H1 (cell line): ENCODE measurements at regions not wholly inside any gene's neighbourhood (a gene's known extent, or its start where the extent isn't known, plus 50 kb on each side); places are given as distances from the start of the nearest gene placed in this dataset.

ENCODE experiments used
- CTCF ChIA-PET: fragments of 300-600 bp; sonication (Branson Sonifier 250); formaldehyde crosslinking; loops from one replicate; lab custom pipeline; 2021; ENCODE audit not compliant: partially characterized antibody; lab: Charles Lee
- POLR2A ChIA-PET: fragments of 300-600 bp; sonication (Branson Sonifier 250); formaldehyde crosslinking; loops from one replicate; lab custom pipeline; 2021; ENCODE audit warnings: inconsistent platforms; ENCODE audit not compliant: partially characterized antibody; lab: Charles Lee
- DNase-seq, 2 experiments: peaks; one replicate each; pipeline versions ENCODE4 v3.0.0 to v3.0.0-alpha.2; 2010 to 2022; ENCODE audit warnings: low spot score in 2 of 2, low read depth in 1 of 2, mixed read lengths in 1 of 2
- FAIRE-seq: peaks from 2 replicates; lab custom pipeline; 2011; peaks lifted over from hg19 to GRCh38; lab: Jason Lieb, UNC
- H2AFZ ChIP-seq: 2 replicates; pipeline ENCODE4 v1.8.1; 2012; ENCODE audit warnings: low read length, inconsistent platforms
- H2AK5ac ChIP-seq: 2 replicates; pipeline ENCODE4 v1.6.1; 2013; ENCODE audit warnings: low read depth, low read length
- H2BK120ac ChIP-seq: replicated peaks from 2 replicates; pipeline ENCODE3; 2013; ENCODE audit warnings: low read depth, low read length, inconsistent platforms
- H2BK12ac ChIP-seq: 2 replicates; pipeline ENCODE4 v1.6.1; 2013; ENCODE audit warnings: low read depth, low read length
- H2BK15ac ChIP-seq: 2 replicates; pipeline ENCODE4 v1.6.1; 2013; ENCODE audit warnings: low read length
- H2BK20ac ChIP-seq: 2 replicates; pipeline ENCODE4 v1.6.1; 2013; ENCODE audit warnings: low read length
- H2BK5ac ChIP-seq: 2 replicates; pipeline ENCODE4 v1.6.1; 2013; ENCODE audit warnings: low read depth, low read length
- H3K14ac ChIP-seq: 2 replicates; pipeline ENCODE4 v1.6.1; 2013; ENCODE audit warnings: inconsistent platforms; ENCODE audit not compliant: insufficient read length
- H3K18ac ChIP-seq: 2 replicates; pipeline ENCODE4 v1.6.1; 2013; ENCODE audit warnings: low read length; ENCODE audit errors: extremely low read depth
- H3K23ac ChIP-seq: 2 replicates; pipeline ENCODE4 v1.6.1; 2013; ENCODE audit warnings: inconsistent platforms; ENCODE audit not compliant: insufficient read length
- H3K23me2 ChIP-seq: 2 replicates; pipeline ENCODE4 v1.6.1; 2013; ENCODE audit warnings: low read depth, low read length
- H3K27ac ChIP-seq: 2 replicates; pipeline ENCODE4 v1.6.1; 2011; ENCODE audit warnings: low read depth, low read length, inconsistent platforms
- H3K27me3 ChIP-seq, 4 experiments: replicated peaks in 1 of 4; 1 replicate in 1 of 4; 2 replicates in 3 of 4; pipeline versions ENCODE4 v1.6.1 to v1.8.1; 2011 to 2013; ENCODE audit warnings: low read length in 3 of 4, mild to moderate bottlenecking in 3 of 4, inconsistent platforms in 2 of 4, mixed read lengths in 2 of 4, moderate library complexity in 1 of 4; ENCODE audit not compliant: control insufficient read depth in 3 of 4, insufficient read depth in 3 of 4; ENCODE audit errors: extremely low read depth in 1 of 4
- H3K36me3 ChIP-seq, 4 experiments: 2 replicates each; pipeline versions ENCODE4 v1.6.1 to v1.8.1; 2011 to 2013; ENCODE audit warnings: mild to moderate bottlenecking in 4 of 4, low read length in 3 of 4, moderate library complexity in 2 of 4, control low read depth in 1 of 4, inconsistent platforms in 1 of 4; ENCODE audit not compliant: insufficient read depth in 4 of 4, control insufficient read depth in 2 of 4
- H3K4ac ChIP-seq: replicated peaks from 2 replicates; pipeline ENCODE3; 2013; ENCODE audit warnings: low read length, low read depth, mixed read lengths, inconsistent platforms; ENCODE audit not compliant: insufficient read length
- H3K4me1 ChIP-seq, 4 experiments: replicated peaks in 1 of 4; 1 replicate in 1 of 4; 2 replicates in 3 of 4; pipeline versions ENCODE4 v1.6.1 to v1.8.1; 2011 to 2013; ENCODE audit warnings: low read length in 3 of 4, inconsistent platforms in 2 of 4, mixed read lengths in 1 of 4; ENCODE audit not compliant: insufficient read depth in 4 of 4, control insufficient read depth in 3 of 4
- H3K4me2 ChIP-seq, 2 experiments: 2 replicates each; pipeline versions ENCODE4 v1.6.1 to v1.8.1; 2011 to 2013; ENCODE audit warnings: low read depth in 2 of 2, low read length in 2 of 2, control low read depth in 1 of 2, inconsistent platforms in 1 of 2, mild to moderate bottlenecking in 1 of 2; ENCODE audit not compliant: insufficient read depth in 1 of 2
- H3K4me3 ChIP-seq, 4 experiments: fragments of 200-600, 300-600 bp in 1 of 4; sonication (generic), shearing (Covaris generic), sonication (Bioruptor Twin) in 1 of 4; 2 replicates each; pipeline versions ENCODE4 v1.5.1 to v1.8.1; 2011 to 2016; ENCODE audit warnings: low read length in 4 of 4, low read depth in 3 of 4, control low read depth in 2 of 4, inconsistent platforms in 2 of 4, mild to moderate bottlenecking in 2 of 4, mixed read lengths in 1 of 4, moderate library complexity in 1 of 4; ENCODE audit not compliant: insufficient read depth in 2 of 4; ENCODE audit errors: extremely low read depth in 1 of 4
- H3K56ac ChIP-seq: replicated peaks from 2 replicates; pipeline ENCODE3; 2013; ENCODE audit warnings: low read depth, mild to moderate bottlenecking, mixed read lengths, low read length, inconsistent platforms; ENCODE audit not compliant: insufficient read length
- H3K79me1 ChIP-seq: 2 replicates; pipeline ENCODE4 v1.6.1; 2013; ENCODE audit warnings: low read depth, low read length, control low read depth
- H3K79me2 ChIP-seq, 2 experiments: 2 replicates each; pipeline versions ENCODE4 v1.6.1 to v1.8.1; 2012 to 2013; ENCODE audit warnings: low read length in 2 of 2, mild to moderate bottlenecking in 2 of 2, inconsistent platforms in 1 of 2; ENCODE audit not compliant: insufficient read depth in 2 of 2, control insufficient read depth in 1 of 2
- H3K9ac ChIP-seq, 4 experiments: replicated peaks in 1 of 4; 1 replicate in 1 of 4; 2 replicates in 3 of 4; pipeline versions ENCODE4 v1.6.1 to v1.8.1; 2011 to 2013; ENCODE audit warnings: low read depth in 3 of 4, low read length in 3 of 4, control low read depth in 2 of 4, mild to moderate bottlenecking in 2 of 4, moderate library complexity in 2 of 4, inconsistent platforms in 1 of 4; ENCODE audit errors: extremely low read depth in 1 of 4
- H3K9me3 ChIP-seq, 2 experiments: 2 replicates each; pipeline versions ENCODE4 v1.6.1 to v1.8.1; 2012 to 2013; ENCODE audit warnings: mild to moderate bottlenecking in 2 of 2, moderate library complexity in 2 of 2, control low read depth in 1 of 2, inconsistent platforms in 1 of 2, low read depth in 1 of 2, low read length in 1 of 2, mixed read lengths in 1 of 2; ENCODE audit not compliant: insufficient read depth in 2 of 2
- H4K20me1 ChIP-seq, 2 experiments: replicated peaks in 1 of 2; 2 replicates each; pipeline versions ENCODE3 to v1.8.1; 2011 to 2013; ENCODE audit warnings: inconsistent platforms in 2 of 2, low read length in 2 of 2, mild to moderate bottlenecking in 1 of 2; ENCODE audit not compliant: insufficient read depth in 2 of 2, control insufficient read depth in 1 of 2
- H4K5ac ChIP-seq: 2 replicates; pipeline ENCODE4 v1.6.1; 2013; ENCODE audit warnings: low read length, low read depth, mixed read lengths, inconsistent platforms; ENCODE audit not compliant: insufficient read length
- H4K8ac ChIP-seq: 2 replicates; pipeline ENCODE4 v1.8.0; 2013; ENCODE audit warnings: mild to moderate bottlenecking, moderate library complexity, low read length, inconsistent platforms; ENCODE audit not compliant: insufficient read depth; ENCODE audit errors: extremely low read depth
- H4K91ac ChIP-seq: replicated peaks from 2 replicates; pipeline ENCODE3; 2013; ENCODE audit warnings: low read length, mixed read lengths, inconsistent platforms; ENCODE audit not compliant: insufficient read length
- E2F6 ChIP-seq: IDR thresholded peaks from 2 replicates; pipeline ENCODE4 v1.6.1; 2012; ENCODE audit warnings: inconsistent platforms
- RAD21 ChIP-seq, 2 experiments: IDR thresholded peaks in 1 of 2; conservative IDR thresholded peaks in 1 of 2; 2 replicates each; pipeline ENCODE4 v1.6.1; 2011; ENCODE audit warnings: low read depth in 2 of 2, low read length in 2 of 2, improper control_type of control experiment in 1 of 2, inconsistent platforms in 1 of 2, mild to moderate bottlenecking in 1 of 2, moderate library complexity in 1 of 2
- RBBP5 ChIP-seq: IDR thresholded peaks from 2 replicates; pipeline ENCODE4 v1.7.1; 2012; ENCODE audit warnings: low read depth, mild to moderate bottlenecking, inconsistent platforms, low read length, moderate library complexity, borderline replicate concordance
- RFX5 ChIP-seq: IDR thresholded peaks from 2 replicates; pipeline ENCODE4 v1.6.1; 2011; ENCODE audit warnings: low read depth, low read length, improper control_type of control experiment, borderline replicate concordance
- RNF2 ChIP-seq: fragments of 200-900, 300-1000 bp; sonication (generic); IDR thresholded peaks from 2 replicates; pipeline ENCODE4 v1.7.1; 2016; ENCODE audit warnings: borderline replicate concordance, low read depth, mild to moderate bottlenecking, antibody characterized with exemption, low read length; ENCODE audit not compliant: poor library complexity, severe bottlenecking; ENCODE audit errors: missing control alignments
- WGBS, 2 experiments: shearing (Covaris generic) in 1 of 2; methylation state at CpG; one replicate each; pipeline versions ENCODE4 v1.1.6 to v1.1.7; 2013 to 2015; ENCODE audit warnings: low lambda C conversion rate in 2 of 2, mixed read lengths in 2 of 2, inconsistent platforms in 1 of 2, low coverage in 1 of 2, missing lambda C conversion rate in 1 of 2; ENCODE audit not compliant: insufficient replicate concordance in 2 of 2, insufficient coverage in 1 of 2, insufficient read length in 1 of 2; ENCODE audit errors: extremely low coverage in 1 of 2, missing lambda C conversion rate in 1 of 2; 5-methylcytosine and 5-hydroxymethylcytosine counted together
- TF ChIP-seq, protein P1 (sequence below), 3 experiments: IDR thresholded peaks; 1 replicate in 2 of 3; 2 replicates in 1 of 3; pipeline versions ENCODE4 v1.5.1 to v1.6.1; 2011; ENCODE audit warnings: low read length in 3 of 3, mild to moderate bottlenecking in 3 of 3, inconsistent platforms in 2 of 3, low read depth in 1 of 3, moderate library complexity in 1 of 3; ENCODE audit not compliant: insufficient read depth in 1 of 3; ENCODE audit errors: control extremely low read depth in 1 of 3

GRCh38 chr14:41993687-41994086 is 387.0 kb downstream of the LRFN5 start:
- Histone ChIP-seq H3K4me2 (no peak overlapping the region), H2AK5ac (no peak overlapping the region), H2BK15ac (no peak overlapping the region), H2BK120ac (no peak overlapping the region), H4K20me1 (no peaks in the 10 kb centered on the region), H3K36me3 (no peaks in the 10 kb centered on the region), H3K4ac (no peak overlapping the region), H3K23me2 (no peaks in the 10 kb centered on the region), H3K14ac (no peak overlapping the region), H4K91ac (no peak overlapping the region), H3K4me3 (no peak overlapping the region), H3K27ac (no peak overlapping the region), H3K79me1 (no peaks in the 10 kb centered on the region), H3K56ac (no peak overlapping the region), H2AFZ (no peak overlapping the region), H2BK12ac (no peak overlapping the region), H3K23ac (no peak overlapping the region), H3K9me3 (no peaks in the 10 kb centered on the region), H2BK20ac (no peak overlapping the region)
- WGBS, 2 experiments, result 92% methylated on average over 1 of the region's 1 CpG; no CpG with 5 or more reads in 1 of the 2 experiments
- ChIA-PET CTCF (no interaction called here), POLR2A (no interaction called here)
- TF ChIP-seq, protein P1, sequence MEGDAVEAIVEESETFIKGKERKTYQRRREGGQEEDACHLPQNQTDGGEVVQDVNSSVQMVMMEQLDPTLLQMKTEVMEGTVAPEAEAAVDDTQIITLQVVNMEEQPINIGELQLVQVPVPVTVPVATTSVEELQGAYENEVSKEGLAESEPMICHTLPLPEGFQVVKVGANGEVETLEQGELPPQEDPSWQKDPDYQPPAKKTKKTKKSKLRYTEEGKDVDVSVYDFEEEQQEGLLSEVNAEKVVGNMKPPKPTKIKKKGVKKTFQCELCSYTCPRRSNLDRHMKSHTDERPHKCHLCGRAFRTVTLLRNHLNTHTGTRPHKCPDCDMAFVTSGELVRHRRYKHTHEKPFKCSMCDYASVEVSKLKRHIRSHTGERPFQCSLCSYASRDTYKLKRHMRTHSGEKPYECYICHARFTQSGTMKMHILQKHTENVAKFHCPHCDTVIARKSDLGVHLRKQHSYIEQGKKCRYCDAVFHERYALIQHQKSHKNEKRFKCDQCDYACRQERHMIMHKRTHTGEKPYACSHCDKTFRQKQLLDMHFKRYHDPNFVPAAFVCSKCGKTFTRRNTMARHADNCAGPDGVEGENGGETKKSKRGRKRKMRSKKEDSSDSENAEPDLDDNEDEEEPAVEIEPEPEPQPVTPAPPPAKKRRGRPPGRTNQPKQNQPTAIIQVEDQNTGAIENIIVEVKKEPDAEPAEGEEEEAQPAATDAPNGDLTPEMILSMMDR (IDR thresholded peaks at IDR 0.05; ENCODE audit: control extremely low read depth in 1 of 3, insufficient read depth in 1 of 3, low read depth in 1 of 3, low read length in 3 of 3), result no peak
- TF ChIP-seq RAD21 (IDR thresholded peaks at IDR 0.05 in 1 of 2, conservative IDR thresholded peaks at IDR 0.05 in 1 of 2; ENCODE audit: low read depth in 2 of 2, low read length in 2 of 2) (no peak), RNF2 (no peak), RFX5 (no peak), RBBP5 (no peak), E2F6 (no peak)
- TF ChIP-seq, all 59 proteins: peak for 0
- Histone ChIP-seq H3K27me3 (no peaks in the 10 kb centered on the region), H3K18ac (no peak overlapping the region), H4K5ac (no peak overlapping the region), H3K4me1 (no peaks in the 10 kb centered on the region), H3K9ac (no peak overlapping the region), H3K79me2 (no peaks in the 10 kb centered on the region), H2BK5ac (no peak overlapping the region), H4K8ac (no peak overlapping the region)
- FAIRE-seq (no peak), DNase-seq (no peak)
